GM19463 (cell line): ENCODE measurements at regions not wholly inside any gene's neighbourhood (a gene's known extent, or its start where the extent isn't known, plus 50 kb on each side); places are given as distances from the start of the nearest gene placed in this dataset.

ENCODE experiments used
- ATAC-seq: cut with Tn5 transposase; IDR thresholded peaks from one replicate; pipeline ENCODE4 v1.9.1; 2021; ENCODE audit warnings: mild to moderate bottlenecking, moderate library complexity; ENCODE audit not compliant: unreplicated experiment

DNA sequence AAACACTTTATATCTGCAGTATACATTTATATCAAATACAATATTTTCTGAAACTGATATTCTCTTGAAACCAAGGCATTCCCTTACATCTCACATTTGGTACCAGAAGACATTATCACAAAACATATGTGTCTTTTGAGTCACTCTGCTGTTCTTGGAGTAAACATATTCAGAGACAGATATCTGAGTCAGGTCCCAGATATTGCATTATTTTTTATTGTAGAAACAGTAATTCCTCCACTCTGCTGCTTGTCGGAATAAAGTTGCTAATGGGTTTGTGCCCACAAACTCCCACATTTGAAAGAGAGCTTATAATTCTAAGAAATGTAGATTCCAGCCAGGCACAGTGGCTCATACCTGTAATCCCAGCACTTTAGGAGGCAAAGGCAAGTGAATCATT is 261.1 kb upstream of the DAPK1 start:
- no peak for ATAC-seq

DNA sequence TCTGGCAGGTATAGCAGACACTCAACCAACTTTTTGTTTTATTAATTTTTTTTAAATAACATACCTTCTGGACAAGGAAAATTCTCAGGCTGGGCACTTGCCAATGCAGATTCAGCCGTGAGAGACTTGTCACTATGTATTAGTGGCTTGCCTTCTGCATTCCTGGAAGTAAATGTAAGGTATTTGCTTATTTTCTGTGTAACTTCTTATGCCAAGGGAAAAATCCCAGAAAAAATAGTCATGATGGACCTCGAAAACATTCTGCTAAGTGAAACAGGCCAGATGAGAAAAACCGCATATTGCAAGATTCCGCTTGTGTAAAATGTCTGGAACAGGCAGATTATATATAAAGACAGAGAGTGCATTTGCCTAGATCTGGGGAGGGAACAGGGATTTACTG is 260.3 kb upstream of the DAPK1 start:
- ATAC-seq: no peak

DNA sequence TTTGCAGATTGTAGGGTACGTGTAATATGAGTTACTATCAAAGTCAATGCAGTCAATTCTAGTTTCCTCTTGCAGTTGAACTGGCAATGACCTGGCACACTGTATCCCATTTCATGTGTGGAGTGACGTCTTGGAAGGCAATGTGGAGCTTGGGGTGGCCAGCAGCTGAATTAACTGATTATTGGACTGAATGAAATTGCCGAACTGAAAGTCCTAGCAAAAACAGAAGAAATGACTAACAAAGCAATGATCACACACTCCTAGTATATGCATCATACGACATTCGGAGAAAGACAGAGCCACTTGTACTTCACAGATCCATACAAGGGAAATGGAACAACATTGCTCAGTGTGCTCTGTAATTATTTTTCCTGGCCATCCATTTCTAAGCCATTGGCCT is 259.1 kb upstream of the DAPK1 start:
- no peak for ATAC-seq

DNA sequence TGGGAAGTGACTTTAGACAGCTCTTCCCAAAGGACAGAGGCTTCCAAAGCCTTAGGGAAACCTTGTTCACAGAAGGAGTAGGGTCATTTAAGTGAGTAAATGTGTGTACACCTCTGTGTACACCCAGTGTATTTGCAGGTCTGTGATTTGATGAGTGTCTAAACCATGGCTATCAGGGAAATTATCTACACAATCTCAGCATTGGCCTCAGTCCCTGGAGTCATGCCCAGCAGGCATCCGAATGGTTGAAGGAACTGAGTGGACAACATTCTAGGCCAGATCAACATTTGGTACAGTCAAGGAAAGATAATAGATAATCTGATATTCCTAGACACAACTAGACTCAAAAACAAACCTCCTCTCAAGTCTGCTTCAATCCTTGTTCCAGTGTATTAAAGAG is 258.4 kb upstream of the DAPK1 start:
- ATAC-seq: no peak

DNA sequence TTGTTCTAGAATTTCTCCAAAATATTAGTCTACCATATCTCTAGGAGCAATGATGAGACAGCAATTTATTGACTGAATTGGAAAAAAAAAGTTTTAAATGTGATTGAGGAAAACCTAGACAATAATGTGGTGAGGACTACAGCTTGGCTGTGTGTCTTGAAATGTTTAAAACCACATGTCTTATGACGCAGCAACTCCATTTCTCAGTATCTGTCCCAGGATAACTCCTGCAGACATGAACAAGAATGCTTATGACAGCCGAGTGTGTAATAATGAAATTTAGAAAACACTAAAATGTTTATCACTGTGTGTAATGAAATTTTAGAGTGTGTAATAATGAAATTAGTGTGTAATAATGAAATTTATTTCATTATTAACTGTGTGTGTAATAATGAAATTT is 254.1 kb upstream of the DAPK1 start:
- no peak for ATAC-seq

DNA sequence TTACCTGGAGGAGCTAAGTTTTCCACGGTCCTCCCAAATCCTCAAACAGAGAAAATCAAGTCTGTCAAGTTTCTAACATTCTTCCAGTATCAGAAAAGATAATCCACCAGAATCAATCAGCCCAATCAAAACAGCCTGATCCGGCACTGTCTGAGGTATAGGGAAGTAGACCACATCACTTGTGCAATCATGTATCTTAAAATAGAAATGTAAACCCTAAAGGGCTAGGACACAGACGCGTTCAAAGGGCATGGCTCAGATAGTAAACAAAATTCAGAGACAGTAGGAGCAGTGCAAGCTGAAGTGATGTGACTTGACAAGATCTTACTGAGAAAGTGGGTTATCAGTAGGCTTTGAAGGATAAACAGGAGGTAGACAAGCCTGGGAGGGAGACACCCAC is 252.4 kb upstream of the DAPK1 start:
- ATAC-seq: no peak

DNA sequence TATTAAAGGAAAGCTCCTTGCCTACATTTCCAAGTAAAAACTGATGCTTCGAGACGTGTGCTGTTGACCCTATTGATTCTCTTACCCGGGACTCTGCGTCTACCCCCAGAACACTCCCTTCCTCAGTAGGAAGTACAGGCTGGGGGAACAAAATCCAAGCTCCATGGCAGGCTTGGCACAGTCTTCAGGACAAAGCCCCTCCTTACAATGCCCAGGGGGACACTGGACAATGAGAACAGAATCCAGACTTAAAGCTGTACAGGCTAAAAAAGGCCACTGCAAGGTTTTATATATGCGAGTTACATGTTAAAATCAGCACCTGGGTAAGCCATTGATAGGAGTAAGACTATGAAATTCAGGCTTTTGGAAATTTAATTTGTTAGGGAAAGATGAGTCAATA is 250.6 kb upstream of the DAPK1 start:
- no peak for ATAC-seq

DNA sequence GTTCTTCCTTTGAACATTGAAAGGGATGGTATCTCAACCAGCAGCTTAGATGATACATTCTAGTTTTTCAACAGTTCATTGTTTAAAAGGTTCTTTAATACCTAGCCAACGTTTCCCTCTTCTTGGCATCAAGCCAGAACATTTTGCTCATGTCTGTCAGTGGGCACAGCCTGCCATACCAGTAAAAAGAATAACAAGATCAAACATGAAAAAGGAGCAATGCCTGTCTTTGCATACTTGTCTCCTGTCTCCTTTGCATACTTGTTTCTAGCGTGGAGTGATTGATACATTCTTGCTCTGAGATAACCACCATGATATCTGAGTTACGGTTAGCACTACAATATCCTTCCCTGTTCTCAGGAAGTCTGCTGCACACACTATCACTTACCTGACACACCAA is 248.6 kb upstream of the DAPK1 start:
- no peak for ATAC-seq

DNA sequence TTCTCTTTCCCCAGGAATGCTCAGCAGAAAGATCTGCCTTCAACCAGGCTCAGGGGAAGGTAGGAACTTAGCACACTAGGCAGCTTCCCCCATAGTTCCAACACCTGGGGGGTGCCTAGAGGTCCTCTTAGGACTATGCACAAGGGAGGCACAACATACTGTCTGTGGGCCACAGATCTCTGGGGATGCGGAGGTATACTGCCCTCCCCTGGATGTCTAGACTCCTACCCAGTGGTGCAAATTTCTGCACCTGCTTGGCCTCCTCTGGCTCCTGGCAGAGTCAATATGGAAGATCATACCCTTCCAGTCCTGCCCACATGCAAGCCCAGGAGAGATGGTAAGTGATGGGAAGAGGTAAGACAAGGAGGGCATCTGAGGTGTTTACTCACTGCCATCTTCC is 247.5 kb upstream of the DAPK1 start:
- no peak for ATAC-seq

DNA sequence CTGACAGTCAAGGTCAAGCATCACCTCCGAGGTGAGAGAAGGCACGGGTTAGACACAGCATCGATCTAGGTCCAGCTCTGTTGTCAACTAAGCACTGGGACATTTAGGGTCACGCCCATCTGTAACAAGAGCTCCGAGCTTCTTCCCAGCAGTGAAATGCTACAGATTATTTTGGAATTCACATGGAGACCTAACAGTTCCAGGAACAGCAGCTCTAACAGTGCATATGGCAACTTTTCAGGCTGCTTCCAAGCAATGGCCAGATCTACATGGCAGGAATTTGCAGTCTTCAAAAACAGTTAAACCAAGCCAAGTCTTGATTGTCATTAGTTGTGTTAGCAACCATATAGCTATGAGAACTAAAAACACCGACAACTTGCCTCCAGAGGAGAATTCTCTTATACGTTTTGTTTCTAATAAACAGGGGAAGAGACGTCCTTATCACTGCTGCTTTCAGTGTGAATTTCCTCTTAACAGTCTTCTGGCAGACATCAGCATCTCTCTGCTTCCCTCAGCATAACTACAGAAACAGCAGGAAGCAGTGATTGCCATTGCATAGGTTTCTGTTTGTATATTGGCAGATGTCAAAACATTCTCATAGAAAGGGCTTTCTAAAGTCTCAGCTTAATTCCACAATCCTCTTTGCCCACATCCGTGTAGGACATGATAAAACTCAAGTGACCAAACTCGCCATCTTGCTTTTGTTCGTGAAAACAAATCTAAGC is 242.1 kb upstream of the DAPK1 start:
- ATAC-seq: no peak

DNA sequence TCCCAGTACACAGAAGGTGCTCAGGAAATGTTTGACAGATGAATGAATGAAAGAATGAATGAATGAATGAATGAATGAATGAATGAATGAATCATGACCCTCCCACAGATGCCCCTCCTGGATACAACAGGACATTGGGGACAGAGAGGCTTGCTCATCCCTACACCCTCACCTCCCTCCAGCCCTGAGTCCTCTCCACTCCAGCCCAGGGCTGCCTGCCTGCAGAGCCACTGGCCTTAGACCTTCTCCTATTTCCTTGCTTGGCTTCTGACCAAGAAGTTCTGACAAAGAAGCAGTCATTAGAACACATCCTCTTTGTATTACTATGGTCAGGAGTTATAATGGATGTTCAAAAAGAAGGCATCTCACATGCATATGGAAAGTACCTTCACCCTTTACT is 240.7 kb upstream of the DAPK1 start:
- ATAC-seq: no peak

DNA sequence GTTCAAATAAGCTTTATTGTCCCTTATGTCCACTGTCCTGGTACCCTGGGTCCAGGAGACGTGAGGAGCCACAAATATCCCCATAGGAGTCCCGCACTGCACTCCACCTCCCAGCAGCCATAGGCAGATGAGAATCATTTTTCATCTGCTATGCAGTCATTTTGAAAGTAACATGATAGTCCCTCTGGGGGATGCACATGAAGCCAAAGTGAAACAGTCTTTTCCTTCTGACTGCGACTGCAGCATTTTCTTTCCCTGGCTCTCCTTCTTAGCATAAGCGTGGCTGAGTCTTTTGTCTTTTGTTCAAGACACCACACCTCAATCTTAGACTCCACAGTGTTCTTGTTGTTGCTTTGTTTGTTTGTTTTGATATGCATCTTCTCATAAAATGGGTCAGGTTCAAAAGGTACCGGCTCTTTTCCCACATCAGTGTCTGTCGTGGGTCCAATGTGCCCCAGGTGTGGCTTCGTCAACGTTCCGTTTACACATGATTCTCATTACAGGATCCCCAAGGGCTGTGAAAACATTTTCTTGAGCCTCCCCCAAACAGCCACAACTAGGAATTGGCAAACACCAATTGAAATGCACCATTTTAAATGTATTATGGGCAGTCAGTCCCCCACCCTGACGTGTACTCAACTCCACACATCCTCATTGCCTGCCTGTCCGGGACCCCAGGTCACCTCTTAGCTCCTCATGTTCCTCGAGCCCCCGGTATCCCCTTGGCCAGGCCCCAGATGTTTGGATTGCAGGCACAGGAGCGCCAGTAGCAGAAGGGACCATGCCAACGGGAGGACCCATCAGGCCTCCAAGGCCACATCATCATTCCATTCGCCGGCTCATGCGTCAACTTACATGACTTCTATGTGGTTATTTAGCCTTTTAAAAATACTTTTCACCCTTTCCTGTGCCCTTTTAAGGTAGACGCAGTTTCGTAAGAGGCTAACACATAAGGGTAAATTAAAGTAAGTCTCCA is 237.8 kb upstream of the DAPK1 start:
- no peak for ATAC-seq

DNA sequence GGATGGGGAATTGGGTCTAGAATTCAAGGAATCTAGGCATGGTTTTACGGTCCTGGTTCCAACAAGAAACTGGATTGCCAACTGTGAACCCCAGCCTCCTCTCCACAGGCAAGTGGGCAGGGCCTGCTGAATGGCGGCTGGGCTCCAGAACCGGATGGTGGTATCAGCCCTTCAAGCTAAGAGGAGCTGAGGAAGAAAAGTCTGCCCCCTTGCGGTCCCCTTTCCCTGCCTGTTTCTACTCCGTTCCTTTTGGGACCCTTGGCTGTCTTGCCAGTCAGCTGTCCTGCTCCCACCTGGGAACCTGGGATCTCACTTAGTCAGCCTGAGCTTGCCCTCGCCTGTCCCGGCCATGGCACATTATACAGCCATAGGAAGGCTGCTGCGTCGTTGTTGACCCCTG is 234.4 kb upstream of the DAPK1 start:
- ATAC-seq: no peak

DNA sequence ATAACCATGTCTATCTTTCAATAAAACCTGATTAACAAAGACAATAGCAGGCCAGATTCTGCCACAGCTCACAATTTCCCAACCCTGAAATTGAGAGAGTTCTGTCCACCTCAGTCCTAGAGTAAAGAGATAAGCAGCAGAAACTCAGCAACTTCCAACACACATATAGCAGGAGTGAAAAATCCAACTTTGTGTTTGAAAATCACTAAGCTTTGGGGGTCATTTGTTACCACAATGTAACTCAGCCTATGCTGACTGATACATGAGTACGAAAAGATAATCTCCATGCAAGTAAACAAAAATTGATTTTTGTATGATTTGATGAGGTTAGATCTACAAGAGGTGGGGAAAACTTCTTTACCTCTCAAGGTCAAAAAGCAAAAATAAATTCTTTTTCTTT is 231.0 kb upstream of the DAPK1 start:
- ATAC-seq: no peak

DNA sequence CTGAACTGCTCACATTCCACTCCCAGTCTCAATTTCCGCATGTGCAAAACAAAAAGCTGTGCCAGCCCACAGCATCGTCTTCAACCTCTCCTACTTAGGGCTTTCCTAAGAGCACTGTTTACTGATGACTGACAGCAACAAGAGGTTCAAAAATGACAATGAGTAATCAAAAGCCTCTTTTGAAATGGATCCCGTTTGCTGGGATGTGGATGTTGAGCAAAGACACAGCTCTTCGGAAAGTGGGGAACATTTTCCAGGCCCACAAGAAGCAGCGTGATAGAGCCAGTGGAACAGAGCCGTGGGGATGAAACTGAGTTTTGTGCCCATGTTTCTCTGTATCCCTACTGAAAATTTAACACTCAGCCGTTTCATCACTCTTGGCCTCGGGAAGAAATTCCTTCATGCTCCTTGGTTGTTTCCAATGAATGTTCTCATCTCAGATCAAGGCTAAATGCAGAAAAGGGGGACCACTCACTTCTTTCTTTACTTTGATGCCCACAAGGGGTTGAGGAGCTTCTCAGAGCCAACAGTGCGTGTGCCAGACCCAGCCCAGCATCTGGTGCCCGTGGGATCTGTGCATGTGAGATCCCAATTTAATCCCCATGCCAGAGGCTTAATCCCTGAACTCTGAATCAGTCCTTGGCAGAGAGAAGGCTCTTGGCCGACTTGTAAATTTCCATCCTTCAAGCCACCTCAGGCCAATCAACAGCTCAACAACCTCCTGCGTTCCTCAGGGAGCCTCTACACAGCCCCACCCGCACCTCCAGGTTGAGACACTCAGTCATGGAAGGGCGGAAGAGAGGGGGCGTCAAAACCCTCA is 230.2 kb upstream of the DAPK1 start:
- ATAC-seq: no peak

DNA sequence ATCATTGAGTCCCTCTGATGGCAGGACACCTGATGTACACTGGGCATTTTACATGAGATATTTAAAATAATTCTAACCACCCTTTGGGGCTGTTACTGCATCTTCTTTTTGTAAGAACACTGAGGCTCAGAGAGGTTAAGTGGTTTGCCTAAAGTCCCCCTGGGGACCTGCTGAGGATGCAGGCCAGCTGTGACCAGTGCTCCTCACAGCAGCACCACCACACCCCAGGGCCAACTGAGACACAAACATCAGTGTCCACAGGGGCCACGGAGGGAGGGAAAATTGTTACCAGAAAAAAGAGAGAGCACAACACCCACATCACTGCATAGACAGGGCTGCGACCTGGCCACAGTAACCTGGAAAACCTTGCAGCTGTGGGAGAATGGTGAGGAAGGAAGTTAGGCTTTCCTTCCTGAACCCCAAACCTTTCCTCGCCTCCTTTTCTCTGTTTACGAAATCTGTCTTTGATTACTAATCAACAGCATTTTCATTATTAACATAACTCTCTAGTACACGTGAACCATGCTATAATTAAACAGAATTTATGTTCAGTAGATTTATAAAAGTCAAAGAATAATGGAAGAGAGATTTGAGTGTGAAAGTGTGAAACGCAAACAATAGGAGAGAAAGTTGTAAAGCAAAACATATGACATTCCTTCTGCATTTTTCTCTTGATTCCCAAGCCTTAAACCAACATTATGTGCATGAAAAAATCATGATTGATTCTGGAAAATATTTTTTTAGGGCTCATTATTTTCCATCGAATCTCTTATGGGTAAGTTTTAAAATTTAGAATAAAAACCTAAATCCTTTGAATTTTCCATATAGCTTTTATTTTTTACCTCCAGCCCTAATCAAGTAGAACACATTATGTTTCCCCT is 228.1 kb upstream of the DAPK1 start:
- no peak for ATAC-seq

DNA sequence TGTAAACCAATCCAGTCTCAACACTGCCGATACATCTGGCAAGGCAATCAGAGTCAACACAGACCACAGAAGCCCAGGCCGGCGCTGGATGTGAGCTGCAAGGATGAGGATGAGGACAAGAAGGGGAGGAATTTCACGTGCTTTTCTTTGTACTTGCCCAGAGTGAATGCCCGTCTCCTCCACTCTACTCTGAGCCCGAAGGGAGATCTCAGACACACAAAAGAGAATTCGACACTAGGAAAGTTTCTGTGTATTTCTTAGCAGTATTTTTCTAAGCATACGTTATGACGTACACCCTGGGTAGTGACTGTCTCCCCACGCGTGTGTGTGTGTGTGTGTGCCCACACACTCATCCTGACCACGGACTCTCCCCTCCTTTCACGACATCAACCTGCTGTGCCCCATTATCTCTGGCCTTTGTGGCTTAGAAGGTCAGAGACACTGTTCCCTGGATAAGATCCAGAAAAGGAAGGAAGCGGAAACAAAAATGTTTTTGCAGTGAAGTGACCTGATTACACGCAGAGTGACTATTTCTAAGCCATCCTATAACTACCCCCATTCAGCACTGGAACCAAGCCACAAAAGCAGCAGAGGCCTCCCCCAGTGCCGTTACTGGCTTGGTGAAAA is 227.3 kb upstream of the DAPK1 start:
- ATAC-seq: no peak

DNA sequence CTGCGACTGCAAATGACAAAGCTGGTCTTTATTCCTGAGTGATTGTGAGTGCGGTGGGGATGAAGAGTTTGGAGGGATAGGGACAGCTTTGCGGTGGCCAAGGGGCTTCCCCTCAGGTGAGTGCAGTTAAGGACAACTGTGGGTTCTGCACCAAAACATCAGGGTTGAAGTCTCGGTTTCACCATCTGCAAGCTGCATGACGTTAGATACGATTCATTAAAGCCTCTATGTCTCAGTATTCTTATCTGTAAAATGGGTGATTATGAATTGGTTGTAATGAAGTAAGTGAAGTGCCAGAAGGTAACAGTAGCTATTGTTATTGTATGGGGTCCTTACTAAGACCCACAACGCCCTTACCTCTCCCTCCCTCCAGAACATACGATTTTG is 226.8 kb upstream of the DAPK1 start:
- no peak for ATAC-seq

DNA sequence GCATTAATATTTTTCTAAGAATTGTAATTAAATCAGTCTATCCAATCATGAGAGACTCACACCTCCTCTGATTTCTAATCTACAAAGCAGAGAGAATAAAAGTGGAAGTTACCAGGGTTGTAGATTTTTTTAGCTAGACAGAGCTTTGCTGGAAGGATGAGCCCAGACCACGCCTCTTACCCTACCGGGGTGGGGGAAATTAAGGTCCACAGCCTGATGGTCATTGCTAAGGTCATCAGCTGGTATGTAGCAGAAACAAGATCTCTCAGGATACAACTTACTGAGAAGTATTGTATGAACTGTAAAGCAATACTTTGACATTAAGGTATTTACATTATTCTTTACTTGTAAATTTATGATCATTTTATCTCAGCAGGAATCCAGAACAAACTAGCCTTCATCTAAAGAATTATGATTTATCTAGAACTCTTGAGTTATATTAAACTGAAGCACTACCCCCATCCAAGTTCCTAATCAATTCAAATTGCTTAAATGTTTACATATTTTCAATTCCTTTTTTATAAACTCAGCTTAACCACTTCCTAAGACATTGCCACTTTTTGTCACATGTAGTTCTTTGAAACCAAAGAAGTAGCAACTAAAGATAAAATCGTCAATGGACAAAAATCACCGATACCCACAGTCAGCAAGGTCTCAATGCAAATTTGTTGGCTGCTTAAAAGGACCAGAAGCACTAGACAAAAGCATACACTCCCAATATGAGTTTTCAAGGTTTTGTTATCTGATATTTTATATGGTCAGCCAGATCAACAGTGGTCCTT is 225.8 kb upstream of the DAPK1 start:
- ATAC-seq: no peak
